ENCODE measurements at regions not wholly inside any gene's neighbourhood (a gene's known extent, or its start where the extent isn't known, plus 50 kb on each side); places are given as distances from the start of the nearest gene placed in this dataset.
"Not testable (repeated sequence)": the region's sequence is repeated elsewhere in the genome, so short reads cannot be mapped to it uniquely, and the experiment has no call there.

DNA sequence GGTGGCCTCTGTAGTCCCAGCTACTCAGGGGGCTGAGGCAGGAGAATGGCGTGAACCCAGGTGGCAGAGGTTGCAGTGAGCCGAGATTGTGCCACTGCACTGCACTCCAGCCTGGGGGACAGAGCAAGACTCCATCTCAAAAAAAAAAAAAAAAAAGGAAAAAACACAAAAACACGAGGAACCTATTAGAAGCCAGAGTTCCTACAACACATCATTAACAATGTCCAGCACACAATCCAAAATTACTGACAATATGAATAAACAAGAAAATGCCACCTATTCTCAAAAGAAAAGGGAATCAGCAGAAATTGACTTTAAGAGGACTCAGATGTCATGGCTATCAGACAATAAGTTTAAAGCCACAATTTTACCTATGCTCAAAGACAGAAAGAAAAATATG, 57.3 kb upstream of the HS3ST3A1 start:
- not testable (repeated sequence) for DNase-seq (ENCODE audit: low read depth)

DNA sequence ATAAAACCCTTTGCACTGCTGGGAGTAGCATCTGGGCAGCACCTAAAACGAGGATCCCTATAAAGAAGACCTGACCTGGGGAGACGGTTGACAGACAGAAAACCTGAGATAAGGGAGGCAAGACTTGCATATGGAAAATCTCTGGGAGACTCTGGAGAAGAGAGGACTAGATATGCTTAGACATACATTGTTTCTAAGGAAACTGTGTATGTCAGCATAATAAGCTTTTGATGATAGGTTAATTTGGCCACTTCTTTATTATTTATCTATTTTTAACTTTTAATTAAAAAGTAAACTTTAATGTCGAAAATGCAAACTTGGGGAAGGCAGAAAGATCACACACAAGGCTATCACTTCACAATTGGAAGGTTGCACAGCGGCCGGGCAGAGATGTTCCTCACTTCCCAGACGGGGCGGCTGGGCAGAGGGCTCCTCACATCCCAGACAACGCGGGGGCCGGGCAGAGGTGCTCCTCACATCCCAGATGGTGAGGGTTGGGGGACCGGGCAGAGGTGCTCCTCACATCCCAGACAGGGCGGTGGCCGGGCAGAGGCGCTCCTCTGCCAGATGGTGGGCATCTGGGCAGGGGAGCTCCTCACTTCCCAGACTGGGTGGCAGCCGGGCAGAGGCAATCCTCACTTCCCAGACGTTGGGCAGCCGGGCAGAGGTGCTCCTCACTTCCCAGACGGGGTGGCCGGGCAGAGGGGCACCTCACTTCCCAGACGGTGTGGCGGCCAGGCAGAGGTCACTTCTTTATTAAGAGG, 64.3 kb upstream of the HS3ST3A1 start:
- no peak for DNase-seq (ENCODE audit: low read depth)

- DNase-seq (ENCODE audit: low read depth) = no peak
Observed at GRCh38 chr17:13671341-13671740, 69.6 kb upstream of the HS3ST3A1 start.

DNA sequence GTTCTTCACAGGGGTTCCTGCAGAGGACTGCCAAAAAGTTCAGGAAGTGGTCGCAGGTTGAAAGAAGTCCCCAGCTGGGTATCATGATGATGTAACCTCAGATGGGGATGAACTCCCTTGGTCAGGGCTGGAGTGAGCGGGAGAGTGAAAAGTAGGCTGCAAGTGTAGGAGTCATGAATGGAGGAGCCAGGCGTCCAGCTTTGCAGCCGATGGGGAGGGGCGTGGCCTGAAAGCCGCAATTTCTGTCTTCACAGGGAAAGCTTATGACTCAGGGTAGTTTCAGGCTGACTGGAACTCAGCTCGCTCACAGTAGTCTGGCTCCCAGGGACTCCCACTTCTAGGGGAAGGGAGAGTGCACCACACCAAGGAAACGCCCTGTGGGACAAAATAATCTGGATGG, 70.0 kb upstream of the HS3ST3A1 start:
- DNase-seq (ENCODE audit: low read depth) = no peak

GRCh38 chr17:13678361-13678760, 76.6 kb upstream of the HS3ST3A1 start:
- DNase-seq (ENCODE audit: low read depth) = no peak

- no peak for DNase-seq (ENCODE audit: low read depth)
Observed at GRCh38 chr17:13678841-13679240, 77.1 kb upstream of the HS3ST3A1 start.

GRCh38 chr17:13688716-13689115, 87.0 kb upstream of the HS3ST3A1 start:
- DNase-seq (ENCODE audit: low read depth) = no peak

DNA sequence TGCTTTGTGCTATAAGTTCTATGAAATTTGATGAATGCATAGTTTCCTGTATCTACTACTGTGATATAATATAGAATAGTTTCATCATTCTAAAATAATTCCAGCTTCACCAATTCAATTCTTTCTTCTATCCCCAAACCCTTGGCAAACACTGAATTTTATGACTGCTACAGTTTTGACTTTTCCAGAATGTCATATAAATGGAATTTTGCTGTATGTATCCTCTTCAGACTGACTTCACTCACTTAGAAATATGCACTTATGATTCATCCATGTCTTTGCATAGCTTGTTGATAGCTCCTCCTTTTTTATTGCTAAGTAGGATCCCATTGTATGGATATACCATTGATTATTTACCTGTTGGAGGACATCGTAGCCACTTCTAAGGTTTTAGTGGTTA, 89.1 kb upstream of the HS3ST3A1 start:
- DNase-seq (ENCODE audit: low read depth) = no peak

- DNase-seq (ENCODE audit: low read depth) = no peak
Observed at GRCh38 chr17:13694934-13695333, 93.2 kb upstream of the HS3ST3A1 start.

DNA sequence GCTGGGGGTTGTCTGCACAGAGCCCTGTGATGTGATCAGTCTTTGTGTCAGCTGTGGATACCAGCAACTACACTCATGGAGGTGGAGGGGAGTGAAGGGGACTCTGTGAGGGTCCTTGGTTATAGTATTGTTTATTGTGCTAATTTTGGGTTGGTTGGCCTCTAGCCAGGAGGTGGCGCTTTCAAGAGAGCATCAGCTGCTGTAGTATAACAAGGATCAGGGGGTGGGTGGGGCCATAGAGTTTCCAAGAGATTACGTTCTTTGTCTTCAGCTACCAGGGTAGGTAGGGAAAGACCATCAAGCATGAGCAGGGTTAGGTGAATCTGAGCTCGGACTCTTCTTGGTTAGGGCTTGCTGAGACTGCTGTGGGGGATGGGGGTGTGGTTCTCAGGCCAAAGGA, 97.1 kb upstream of the HS3ST3A1 start:
- DNase-seq (ENCODE audit: low read depth) = no peak

- no peak for DNase-seq (ENCODE audit: low read depth)
Observed at GRCh38 chr17:13699261-13699660, 97.5 kb upstream of the HS3ST3A1 start.

DNA sequence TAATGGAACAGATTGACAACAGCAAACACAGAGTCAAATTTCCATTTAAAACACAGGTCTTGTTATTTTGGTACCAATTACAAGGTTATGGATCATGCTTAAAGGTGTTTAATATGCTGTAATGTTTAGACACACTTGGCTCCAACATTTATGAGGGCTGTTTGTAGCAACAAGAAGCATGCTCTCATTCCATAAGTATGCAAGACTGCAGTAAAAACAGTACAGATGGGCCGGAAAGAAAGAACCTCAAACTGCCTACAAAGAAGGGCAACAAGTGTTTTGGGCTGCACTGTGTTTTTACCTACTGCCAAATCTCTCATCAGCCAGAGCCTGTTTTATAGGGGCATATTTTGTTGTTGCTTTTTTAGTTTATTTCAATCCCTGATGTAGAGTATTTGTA, 100.5 kb upstream of the HS3ST3A1 start:
- no peak for DNase-seq (ENCODE audit: low read depth)

- no peak for DNase-seq (ENCODE audit: low read depth)
Observed at GRCh38 chr17:13704333-13704732, 102.6 kb upstream of the HS3ST3A1 start.

GRCh38 chr17:13705221-13705620, 103.5 kb upstream of the HS3ST3A1 start:
- DNase-seq (ENCODE audit: low read depth) = no peak

DNA sequence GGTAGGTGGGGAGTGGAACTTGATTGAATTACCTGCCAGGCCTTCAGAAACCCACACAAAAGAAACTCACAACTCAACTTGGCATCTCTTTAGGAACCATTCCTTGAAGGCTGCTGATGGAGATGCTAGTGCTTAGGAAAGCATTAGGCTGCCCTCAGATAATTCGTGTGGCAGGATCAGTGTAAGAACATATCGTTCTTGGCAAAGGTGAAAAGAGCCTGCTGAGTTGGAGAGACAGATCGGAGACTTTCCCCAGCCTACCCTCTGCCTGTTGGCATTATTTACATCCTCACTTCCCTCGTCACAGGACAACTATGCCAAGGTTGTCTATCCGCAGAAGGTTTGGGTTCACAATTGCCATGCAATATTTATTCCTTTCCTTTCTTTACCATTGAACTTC, 120.0 kb upstream of the HS3ST3A1 start:
- DNase-seq (ENCODE audit: low read depth) = no peak

DNA sequence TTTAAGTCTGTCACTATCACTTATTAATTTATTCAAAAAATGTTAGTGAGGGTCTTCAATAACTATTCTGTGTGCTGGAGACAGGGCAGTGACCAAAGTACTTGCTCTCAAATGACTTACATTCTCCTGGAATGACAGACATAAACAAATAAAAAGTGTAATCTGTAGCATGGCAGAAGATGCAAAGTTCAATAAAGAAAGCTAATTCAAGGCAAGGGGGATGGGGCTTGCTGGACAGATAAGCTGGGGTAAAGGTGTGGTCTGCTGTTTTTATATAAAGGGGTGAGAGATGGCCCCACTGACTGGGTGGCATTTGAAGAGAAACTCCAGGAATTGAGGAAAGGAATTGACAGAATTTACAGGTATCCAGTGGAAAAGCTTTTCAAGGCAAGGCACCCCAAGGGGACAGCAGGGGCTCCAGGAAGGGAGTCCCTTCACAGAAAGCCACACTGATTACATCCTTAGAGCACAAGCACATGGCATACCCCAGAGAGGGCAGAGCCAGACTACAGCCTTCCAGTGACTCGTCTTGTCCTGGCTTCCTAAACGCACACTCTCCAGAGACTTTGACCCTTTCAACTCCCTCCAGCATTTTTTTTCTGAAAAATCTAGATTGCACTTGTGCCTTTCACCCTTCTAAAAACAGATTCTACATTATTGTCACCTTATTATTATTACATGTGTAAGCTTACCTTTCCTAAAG, 123.7 kb upstream of the HS3ST3A1 start:
- no peak for DNase-seq (ENCODE audit: low read depth)

- no peak for DNase-seq (ENCODE audit: low read depth)
Observed at GRCh38 chr17:13727441-13728171, 125.9 kb upstream of the HS3ST3A1 start.

DNA sequence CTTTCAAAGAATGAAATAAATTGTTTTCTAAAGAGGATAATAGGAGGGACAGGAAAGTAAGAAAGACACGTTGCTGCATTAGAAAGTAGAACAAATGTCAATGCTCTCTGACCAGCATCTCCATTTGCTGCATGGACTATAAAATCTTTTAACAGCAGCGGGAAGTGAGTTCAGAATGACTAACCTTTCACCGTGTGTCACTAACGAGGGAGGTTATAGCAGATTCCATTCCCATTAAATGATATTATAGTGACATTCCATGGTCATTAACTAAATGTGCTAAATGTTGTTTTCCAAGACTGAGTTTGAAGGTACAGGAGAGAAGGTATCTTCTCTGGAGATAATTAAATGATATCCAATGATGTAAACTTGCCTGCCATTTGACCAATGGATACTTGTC, 127.1 kb upstream of the HS3ST3A1 start:
- DNase-seq (ENCODE audit: low read depth) = no peak

- peak; percentile 43 for DNase-seq (ENCODE audit: low read depth)
Observed at GRCh38 chr17:13729466-13730134, 127.9 kb upstream of the HS3ST3A1 start.

GRCh38 chr17:13734880-13735279, 133.2 kb upstream of the HS3ST3A1 start:
- DNase-seq (ENCODE audit: low read depth) = no peak

DNA sequence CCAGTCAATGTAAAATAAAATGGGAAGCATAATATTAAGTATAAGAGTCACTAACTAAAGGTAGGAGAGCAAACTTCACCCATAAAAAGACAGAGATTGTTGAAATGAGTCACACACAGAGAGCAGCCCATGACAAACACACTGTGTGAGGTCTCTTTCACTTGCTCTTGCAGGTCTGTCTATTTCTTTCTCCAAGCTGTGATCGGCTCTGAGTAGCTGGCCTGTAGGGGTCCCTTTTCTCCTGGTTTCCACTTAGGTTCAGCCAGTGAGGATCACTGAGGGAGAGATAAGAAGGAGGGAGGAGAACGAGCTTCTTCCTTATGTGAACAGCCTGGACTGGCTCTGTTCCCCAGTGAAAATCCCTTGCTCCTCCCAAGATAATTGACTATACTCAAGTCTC, 133.7 kb upstream of the HS3ST3A1 start:
- DNase-seq (ENCODE audit: low read depth) = no peak

DNA sequence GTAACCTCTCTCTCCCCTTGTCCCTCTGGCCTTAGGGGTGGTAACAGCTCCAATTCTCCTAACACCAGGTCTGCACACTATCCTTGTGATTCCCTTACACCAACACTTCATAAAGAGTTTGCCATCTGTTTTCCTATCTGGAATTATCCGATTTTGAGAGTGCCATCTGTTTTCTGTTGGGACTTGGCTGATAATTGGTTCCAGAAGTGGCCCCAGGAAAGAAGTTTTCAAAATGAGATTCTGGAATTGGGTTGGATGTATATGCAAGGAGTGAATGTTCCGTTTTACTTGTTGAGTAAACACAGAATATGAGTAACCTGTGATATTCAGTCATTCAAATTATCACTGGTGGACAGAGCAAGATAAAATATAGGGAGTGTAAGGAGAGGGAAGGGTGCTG, 134.1 kb upstream of the HS3ST3A1 start:
- DNase-seq (ENCODE audit: low read depth) = no peak

GRCh38 chr17:13736916-13737315, 135.2 kb upstream of the HS3ST3A1 start:
- no peak for DNase-seq (ENCODE audit: low read depth)

Measured in CMK (cell line).